Activated CD4-positive, alpha-beta memory T cell treated with anti-CD3 and anti-CD28 coated beads, Interleukin-2, amount 10 ng/mL, durations not matched to agents 7 days and 5 days (primary cell): ENCODE measurements at regions not wholly inside any gene's neighbourhood (a gene's known extent, or its start where the extent isn't known, plus 50 kb on each side); places are given as distances from the start of the nearest gene placed in this dataset.
"Not testable (repeated sequence)": the region's sequence is repeated elsewhere in the genome, so short reads cannot be mapped to it uniquely, and the experiment has no call there.

Source experiments
- CTCF ChIA-PET: fragments of 350-600 bp; sonication (Branson Sonifier 250); formaldehyde crosslinking; loops from one replicate; lab custom pipeline; 2021; ENCODE audit warnings: antibody characterized with exemption, inconsistent platforms; lab: Charles Lee
- POLR2A ChIA-PET: fragments of 350-600 bp; sonication (Branson Sonifier 250); formaldehyde crosslinking; loops from one replicate; lab custom pipeline; 2021; ENCODE audit warnings: antibody characterized with exemption; lab: Charles Lee
- DNase-seq: peaks from one replicate; pipeline ENCODE4 v3.0.0-alpha.2; 2020
- H3K27ac Mint-ChIP-seq: one replicate; pipeline ENCODE4 v1.8.0; 2021; ENCODE audit warnings: mild to moderate bottlenecking, mixed read lengths
- H3K27me3 Mint-ChIP-seq: one replicate; pipeline ENCODE4 v1.8.0; 2021; ENCODE audit warnings: mixed read lengths
- H3K36me3 Mint-ChIP-seq: one replicate; pipeline ENCODE4 v1.8.0; 2021; ENCODE audit warnings: low read depth, mixed read lengths
- H3K4me1 Mint-ChIP-seq: one replicate; pipeline ENCODE4 v1.8.0; 2021; ENCODE audit warnings: mixed read lengths
- H3K4me3 Mint-ChIP-seq: one replicate; pipeline ENCODE4 v1.8.0; 2021; ENCODE audit warnings: mild to moderate bottlenecking, mixed read lengths
- H3K9me3 Mint-ChIP-seq: one replicate; pipeline ENCODE4 v1.8.0; 2021; ENCODE audit warnings: mixed read lengths

- no peaks in the 10 kb centered on the region for H3K27me3 Mint-ChIP-seq
- CTCF ChIA-PET: no interaction called here
These were observed 123.9 kb upstream of the FBXL7 start for GRCh38 chr5:15376088-15376487.

GRCh38 chr5:15375559-15375958 is 124.4 kb upstream of the FBXL7 start:
- no peak overlapping the region for H3K27ac Mint-ChIP-seq
- POLR2A ChIA-PET: no interaction called here

More at GRCh38 chr5:15376088-15376487, 123.9 kb upstream of the FBXL7 start:
- Mint-ChIP-seq H3K9me3 (peaks cover 4% of the 10 kb centered on the region), H3K36me3 (no peaks in the 10 kb centered on the region), H3K27ac (no peak overlapping the region), H3K4me3 (no peak overlapping the region), H3K4me1 (no peaks in the 10 kb centered on the region)
- DNase-seq: no peak
- POLR2A ChIA-PET: no interaction called here

GRCh38 chr5:15374886-15375285 is 125.1 kb upstream of the FBXL7 start:
- H3K27me3 Mint-ChIP-seq: no peaks in the 10 kb centered on the region
- no peaks in the 10 kb centered on the region for H3K4me1 Mint-ChIP-seq
- no peaks in the 10 kb centered on the region for H3K36me3 Mint-ChIP-seq
- H3K4me3 Mint-ChIP-seq: no peak overlapping the region
- H3K27ac Mint-ChIP-seq: no peak overlapping the region
- no peak for DNase-seq
- H3K9me3 Mint-ChIP-seq: peaks cover 4% of the 10 kb centered on the region
- CTCF ChIA-PET: no interaction called here
- POLR2A ChIA-PET: no interaction called here

More at GRCh38 chr5:15375559-15375958, 124.4 kb upstream of the FBXL7 start:
- CTCF ChIA-PET: no interaction called here
- Mint-ChIP-seq H3K4me3 (no peak overlapping the region), H3K27me3 (no peaks in the 10 kb centered on the region), H3K4me1 (no peaks in the 10 kb centered on the region), H3K9me3 (peaks cover 4% of the 10 kb centered on the region), H3K36me3 (no peaks in the 10 kb centered on the region)
- DNase-seq: no peak

GRCh38 chr5:15373151-15373550 is 126.8 kb upstream of the FBXL7 start:
- POLR2A ChIA-PET: no interaction called here
- no peak overlapping the region for H3K4me3 Mint-ChIP-seq
- H3K27ac Mint-ChIP-seq: no peak overlapping the region
- H3K4me1 Mint-ChIP-seq: no peaks in the 10 kb centered on the region
- DNase-seq: no peak
- peaks cover 6% of the 10 kb centered on the region for H3K9me3 Mint-ChIP-seq
- H3K27me3 Mint-ChIP-seq: no peaks in the 10 kb centered on the region
- no peaks in the 10 kb centered on the region for H3K36me3 Mint-ChIP-seq
- CTCF ChIA-PET: no interaction called here

GRCh38 chr5:15371184-15371583 is 128.8 kb upstream of the FBXL7 start:
- ChIA-PET CTCF (no interaction called here), POLR2A (no interaction called here)
- Mint-ChIP-seq H3K27me3 (no peaks in the 10 kb centered on the region), H3K36me3 (no peaks in the 10 kb centered on the region), H3K9me3 (peaks cover 16% of the 10 kb centered on the region), H3K4me3 (no peak overlapping the region), H3K4me1 (peaks cover 2% of the 10 kb centered on the region), H3K27ac (no peak overlapping the region)
- no peak for DNase-seq

- Mint-ChIP-seq H3K4me1 (peaks cover 2% of the 10 kb centered on the region), H3K36me3 (no peaks in the 10 kb centered on the region)
- POLR2A ChIA-PET: no interaction called here
These were observed 131.1 kb upstream of the FBXL7 start for GRCh38 chr5:15368835-15369234.

GRCh38 chr5:15367489-15367888 is 132.5 kb upstream of the FBXL7 start:
- DNase-seq: no peak
- Mint-ChIP-seq H3K4me1 (peaks cover 2% of the 10 kb centered on the region), H3K27me3 (no peaks in the 10 kb centered on the region), H3K9me3 (peaks cover 15% of the 10 kb centered on the region), H3K4me3 (no peak overlapping the region), H3K36me3 (no peaks in the 10 kb centered on the region), H3K27ac (no peak overlapping the region)
- POLR2A ChIA-PET: no interaction called here
- CTCF ChIA-PET: no interaction called here

More at GRCh38 chr5:15368835-15369234, 131.1 kb upstream of the FBXL7 start:
- CTCF ChIA-PET: no interaction called here
- no peak overlapping the region for H3K4me3 Mint-ChIP-seq
- H3K27me3 Mint-ChIP-seq: no peaks in the 10 kb centered on the region
- no peak for DNase-seq
- H3K9me3 Mint-ChIP-seq: peaks cover 16% of the 10 kb centered on the region
- H3K27ac Mint-ChIP-seq: no peak overlapping the region

- Mint-ChIP-seq H3K9me3 (peaks cover 15% of the 10 kb centered on the region), H3K27me3 (no peaks in the 10 kb centered on the region), H3K27ac (no peak overlapping the region), H3K4me3 (no peak overlapping the region), H3K4me1 (peaks cover 2% of the 10 kb centered on the region), H3K36me3 (no peaks in the 10 kb centered on the region)
- ChIA-PET CTCF (no interaction called here), POLR2A (no interaction called here)
- DNase-seq: no peak
These were observed 133.1 kb upstream of the FBXL7 start for GRCh38 chr5:15366676-15367391.

GRCh38 chr5:15365070-15365469 is 134.9 kb upstream of the FBXL7 start:
- no peaks in the 10 kb centered on the region for H3K36me3 Mint-ChIP-seq
- no peaks in the 10 kb centered on the region for H3K27me3 Mint-ChIP-seq
- H3K9me3 Mint-ChIP-seq: peaks cover 15% of the 10 kb centered on the region
- H3K27ac Mint-ChIP-seq: no peak overlapping the region
- no peak for DNase-seq
- H3K4me1 Mint-ChIP-seq: peaks cover 2% of the 10 kb centered on the region
- CTCF ChIA-PET: no interaction called here
- POLR2A ChIA-PET: no interaction called here
- H3K4me3 Mint-ChIP-seq: no peak overlapping the region

GRCh38 chr5:15363601-15364000 is 136.4 kb upstream of the FBXL7 start:
- Mint-ChIP-seq H3K4me1 (peaks cover 2% of the 10 kb centered on the region), H3K36me3 (no peaks in the 10 kb centered on the region), H3K9me3 (peaks cover 13% of the 10 kb centered on the region), H3K27ac (no peak overlapping the region), H3K4me3 (no peak overlapping the region), H3K27me3 (no peaks in the 10 kb centered on the region)
- ChIA-PET CTCF (no interaction called here), POLR2A (no interaction called here)
- no peak for DNase-seq

GRCh38 chr5:15357092-15357453 is 142.9 kb upstream of the FBXL7 start:
- H3K4me1 Mint-ChIP-seq, H3K27ac Mint-ChIP-seq, CTCF ChIA-PET, H3K4me3 Mint-ChIP-seq, H3K36me3 Mint-ChIP-seq, DNase-seq, H3K27me3 Mint-ChIP-seq, H3K9me3 Mint-ChIP-seq, POLR2A ChIA-PET: not testable (repeated sequence)

- H3K27ac Mint-ChIP-seq, H3K36me3 Mint-ChIP-seq, H3K27me3 Mint-ChIP-seq, H3K4me1 Mint-ChIP-seq, H3K9me3 Mint-ChIP-seq, H3K4me3 Mint-ChIP-seq, POLR2A ChIA-PET, DNase-seq, CTCF ChIA-PET: not testable (repeated sequence)
These were observed 143.5 kb upstream of the FBXL7 start for GRCh38 chr5:15356308-15357091.

GRCh38 chr5:15354021-15354420 is 146.0 kb upstream of the FBXL7 start:
- Mint-ChIP-seq H3K9me3 (peaks cover 8% of the 10 kb centered on the region), H3K27ac (no peak overlapping the region), H3K27me3 (no peaks in the 10 kb centered on the region), H3K4me1 (no peaks in the 10 kb centered on the region), H3K4me3 (no peak overlapping the region), H3K36me3 (no peaks in the 10 kb centered on the region)
- DNase-seq: no peak
- POLR2A ChIA-PET: no interaction called here
- CTCF ChIA-PET: no interaction called here
